SKM-1 (cell line): ENCODE measurements at regions not wholly inside any gene's neighbourhood (a gene's known extent, or its start where the extent isn't known, plus 50 kb on each side); places are given as distances from the start of the nearest gene placed in this dataset.

Experiments
- DNase-seq: peaks from one replicate; lab custom pipeline; 2025; ENCODE audit not compliant: unreplicated experiment; lab: John Stamatoyannopoulos, UW

GRCh38 chr6:149264629-149265028 is 52.9 kb upstream of the TAB2 start:
- no peak for DNase-seq

DNA sequence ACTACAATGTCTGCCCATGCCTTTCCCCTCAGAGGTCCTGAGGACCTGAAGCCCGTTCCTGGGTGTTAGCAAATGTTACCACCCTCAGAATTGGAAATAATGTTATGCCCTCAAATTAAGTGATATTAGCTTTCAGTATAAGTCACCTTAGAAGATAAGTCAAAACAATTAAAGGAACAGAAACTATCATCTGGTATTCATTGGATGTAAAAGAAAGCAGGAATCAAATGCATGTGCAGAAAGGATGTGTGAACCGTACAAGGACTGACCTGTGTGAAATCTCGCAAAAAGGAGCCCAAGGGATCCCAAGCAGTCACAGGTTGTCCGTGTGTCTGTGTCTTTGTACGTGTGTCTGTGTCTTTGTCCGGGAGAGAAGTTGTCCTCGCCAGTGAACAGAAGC is 51.6 kb upstream of the TAB2 start:
- no peak for DNase-seq

DNA sequence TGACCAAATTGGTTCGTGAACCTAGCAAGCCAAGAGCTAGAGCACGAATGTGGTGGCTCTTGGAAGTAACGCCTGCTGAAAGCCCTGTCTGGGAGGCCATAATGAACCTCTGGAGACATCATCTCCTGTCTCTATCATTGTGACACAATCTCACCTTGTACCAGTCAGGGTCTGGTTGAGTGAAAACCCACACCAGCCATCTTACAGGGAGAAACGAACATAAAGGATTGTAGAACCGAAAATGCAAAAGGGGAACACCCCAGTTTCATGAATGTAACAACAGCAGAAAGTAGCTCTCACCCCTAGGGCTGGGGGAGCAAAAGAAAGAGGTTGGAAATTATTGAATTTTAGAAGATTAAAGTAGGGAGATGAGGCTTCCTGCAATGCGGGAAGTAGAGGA is 50.9 kb upstream of the TAB2 start:
- DNase-seq = no peak

DNA sequence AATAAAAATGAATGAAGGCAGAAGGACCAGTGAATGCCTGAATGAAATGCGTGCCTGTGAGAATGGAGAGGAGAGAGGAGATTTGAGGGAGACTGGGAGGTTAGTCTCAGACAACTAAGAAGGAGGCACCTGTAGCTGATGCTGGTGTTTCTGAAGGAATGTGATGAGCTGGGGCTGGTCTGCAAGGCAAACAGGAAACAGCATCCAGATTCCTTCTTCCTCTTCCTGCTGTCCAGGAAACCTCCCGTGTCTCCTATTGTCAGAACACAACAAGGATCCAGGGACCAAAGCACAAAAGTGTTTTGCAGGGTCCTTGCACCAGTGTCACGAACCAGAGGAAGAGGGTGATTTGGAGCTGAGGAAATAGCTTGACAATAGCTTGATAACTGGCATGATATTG is 50.4 kb upstream of the TAB2 start:
- no peak for DNase-seq

GRCh38 chr6:149267513-149268043 is 49.9 kb upstream of the TAB2 start:
- no peak for DNase-seq
